ENCODE measurements at regions not wholly inside any gene's neighbourhood (a gene's known extent, or its start where the extent isn't known, plus 50 kb on each side); places are given as distances from the start of the nearest gene placed in this dataset.
"Not testable (repeated sequence)": the region's sequence is repeated elsewhere in the genome, so short reads cannot be mapped to it uniquely, and the experiment has no call there.

- Histone ChIP-seq H3K36me3 (ENCODE audit: control insufficient read depth, insufficient read depth, low read length, severe bottlenecking) (no peaks in the 10 kb centered on the region), H3K4me1 (ENCODE audit: control insufficient read depth, insufficient read depth, low read length) (no peaks in the 10 kb centered on the region), H3K9me3 (ENCODE audit: control insufficient read depth, low read length) (peaks cover 3% of the 10 kb centered on the region), H3K27me3 (replicated peaks; ENCODE audit: control insufficient read depth, insufficient read depth, low read length) (peaks cover 13% of the 10 kb centered on the region), H3K9ac (ENCODE audit: low read length) (no peak overlapping the region), H3K4me3 (ENCODE audit: low read length) (no peak overlapping the region)
- DNase-seq (ENCODE audit: low read depth): no peak
Observed at GRCh38 chr5:57002959-57003485, 51.1 kb upstream of the MIER3 start.

GRCh38 chr5:57003566-57003965 is 51.6 kb upstream of the MIER3 start:
- H3K4me3 ChIP-seq (ENCODE audit: low read length); H3K4me1 ChIP-seq (ENCODE audit: control insufficient read depth, insufficient read depth, low read length); H3K36me3 ChIP-seq (ENCODE audit: control insufficient read depth, insufficient read depth, low read length, severe bottlenecking); H3K9ac ChIP-seq (ENCODE audit: low read length); DNase-seq (ENCODE audit: low read depth); H3K9me3 ChIP-seq (ENCODE audit: control insufficient read depth, low read length): not testable (repeated sequence)
- peaks cover 13% of the 10 kb centered on the region for H3K27me3 ChIP-seq (replicated peaks; ENCODE audit: control insufficient read depth, insufficient read depth, low read length)

GRCh38 chr5:57004800-57005199 is 52.9 kb upstream of the MIER3 start:
- Histone ChIP-seq H3K9ac (ENCODE audit: low read length) (no peak overlapping the region), H3K27me3 (replicated peaks; ENCODE audit: control insufficient read depth, insufficient read depth, low read length) (peaks cover 13% of the 10 kb centered on the region), H3K9me3 (ENCODE audit: control insufficient read depth, low read length) (peaks cover 3% of the 10 kb centered on the region), H3K4me3 (ENCODE audit: low read length) (no peak overlapping the region), H3K36me3 (ENCODE audit: control insufficient read depth, insufficient read depth, low read length, severe bottlenecking) (no peaks in the 10 kb centered on the region), H3K4me1 (ENCODE audit: control insufficient read depth, insufficient read depth, low read length) (no peaks in the 10 kb centered on the region)
- DNase-seq (ENCODE audit: low read depth): no peak

- H3K4me3 ChIP-seq (ENCODE audit: low read length): no peak overlapping the region
- H3K9me3 ChIP-seq (ENCODE audit: control insufficient read depth, low read length): no peaks in the 10 kb centered on the region
- H3K27me3 ChIP-seq (replicated peaks; ENCODE audit: control insufficient read depth, insufficient read depth, low read length): peaks cover under 1% of the 10 kb centered on the region
- no peaks in the 10 kb centered on the region for H3K36me3 ChIP-seq (ENCODE audit: control insufficient read depth, insufficient read depth, low read length, severe bottlenecking)
- no peak overlapping the region for H3K9ac ChIP-seq (ENCODE audit: low read length)
- no peaks in the 10 kb centered on the region for H3K4me1 ChIP-seq (ENCODE audit: control insufficient read depth, insufficient read depth, low read length)
- DNase-seq (ENCODE audit: low read depth): no peak
Observed at GRCh38 chr5:57007344-57007743, 55.4 kb upstream of the MIER3 start.

DNA sequence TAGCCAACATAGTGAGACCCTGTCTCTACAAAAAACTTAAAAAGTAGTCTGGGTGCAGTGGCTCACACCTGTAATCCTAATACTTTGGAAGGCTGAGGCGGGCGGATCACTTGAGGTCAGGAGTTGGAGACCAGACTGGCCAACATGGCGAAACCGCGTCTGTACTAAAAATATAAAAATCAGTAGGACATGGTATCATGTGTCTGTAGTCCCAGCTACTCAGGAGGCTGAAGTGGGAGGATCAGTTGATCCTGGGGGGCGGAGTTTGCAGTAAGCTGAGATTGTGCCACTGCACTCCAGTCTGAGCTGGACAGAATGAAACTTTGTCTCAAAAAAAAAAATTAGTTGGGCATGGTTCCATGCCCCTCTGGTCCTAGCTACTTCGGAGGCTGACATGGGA is 57.9 kb upstream of the MIER3 start:
- Histone ChIP-seq H3K9ac (ENCODE audit: low read length) (no peak overlapping the region), H3K4me3 (ENCODE audit: low read length) (no peak overlapping the region), H3K36me3 (ENCODE audit: control insufficient read depth, insufficient read depth, low read length, severe bottlenecking) (no peaks in the 10 kb centered on the region), H3K9me3 (ENCODE audit: control insufficient read depth, low read length) (no peaks in the 10 kb centered on the region), H3K27me3 (replicated peaks; ENCODE audit: control insufficient read depth, insufficient read depth, low read length) (peaks cover 4% of the 10 kb centered on the region), H3K4me1 (ENCODE audit: control insufficient read depth, insufficient read depth, low read length) (no peaks in the 10 kb centered on the region)
- no peak for DNase-seq (ENCODE audit: low read depth)

- H3K9me3 ChIP-seq (ENCODE audit: control insufficient read depth, low read length): no peaks in the 10 kb centered on the region
- H3K4me3 ChIP-seq (ENCODE audit: low read length): no peak overlapping the region
- H3K36me3 ChIP-seq (ENCODE audit: control insufficient read depth, insufficient read depth, low read length, severe bottlenecking): no peaks in the 10 kb centered on the region
- peaks cover 4% of the 10 kb centered on the region for H3K27me3 ChIP-seq (replicated peaks; ENCODE audit: control insufficient read depth, insufficient read depth, low read length)
- DNase-seq (ENCODE audit: low read depth): no peak
- H3K9ac ChIP-seq (ENCODE audit: low read length): no peak overlapping the region
- no peaks in the 10 kb centered on the region for H3K4me1 ChIP-seq (ENCODE audit: control insufficient read depth, insufficient read depth, low read length)
Observed at GRCh38 chr5:57010786-57011185, 58.9 kb upstream of the MIER3 start.

DNA sequence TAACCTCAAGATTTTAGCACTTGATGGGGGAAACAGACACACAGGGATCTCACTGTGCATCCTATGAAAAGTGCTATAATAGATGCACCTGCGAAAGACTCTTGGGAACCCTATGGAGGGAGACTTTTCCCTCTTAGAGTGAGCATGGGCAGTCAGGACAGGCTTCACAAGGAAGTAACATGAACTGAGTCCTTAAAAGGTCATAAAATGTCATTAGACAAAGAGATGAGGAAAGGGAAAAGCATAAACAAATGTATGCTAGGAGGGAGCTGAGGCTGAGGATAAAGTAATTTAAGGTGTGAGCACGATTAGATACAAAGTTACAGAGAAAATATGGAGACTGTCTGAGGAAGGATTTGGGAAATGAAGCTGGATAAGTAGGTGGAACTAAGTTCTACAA is 60.6 kb upstream of the MIER3 start:
- Histone ChIP-seq H3K4me1 (ENCODE audit: control insufficient read depth, insufficient read depth, low read length) (no peaks in the 10 kb centered on the region), H3K27me3 (replicated peaks; ENCODE audit: control insufficient read depth, insufficient read depth, low read length) (peaks cover 4% of the 10 kb centered on the region), H3K4me3 (ENCODE audit: low read length) (no peak overlapping the region), H3K9ac (ENCODE audit: low read length) (no peak overlapping the region), H3K36me3 (ENCODE audit: control insufficient read depth, insufficient read depth, low read length, severe bottlenecking) (no peaks in the 10 kb centered on the region), H3K9me3 (ENCODE audit: control insufficient read depth, low read length) (no peaks in the 10 kb centered on the region)
- DNase-seq (ENCODE audit: low read depth): no peak

DNA sequence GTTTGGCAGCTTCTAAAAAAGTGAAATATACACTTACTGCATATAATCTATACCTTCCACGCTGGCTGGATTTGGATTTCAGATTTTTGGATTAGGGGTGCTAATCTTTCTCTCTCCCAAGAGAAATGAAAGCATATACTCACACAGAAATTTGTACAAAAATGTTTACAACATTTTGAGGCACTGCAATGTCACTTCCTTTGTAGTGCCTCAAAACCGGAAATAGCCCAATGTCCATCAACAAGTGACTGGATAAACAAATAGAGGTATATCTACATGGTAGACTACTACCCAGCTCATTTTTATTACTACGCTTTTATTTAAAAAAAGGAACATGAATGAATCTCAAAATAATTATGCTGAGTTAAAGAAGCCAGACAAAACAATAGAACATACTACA is 74.0 kb upstream of the MIER3 start:
- H3K4me3 ChIP-seq (ENCODE audit: low read length): no peak overlapping the region
- no peak overlapping the region for H3K9ac ChIP-seq (ENCODE audit: low read length)
- H3K36me3 ChIP-seq (ENCODE audit: control insufficient read depth, insufficient read depth, low read length, severe bottlenecking): no peaks in the 10 kb centered on the region
- H3K9me3 ChIP-seq (ENCODE audit: control insufficient read depth, low read length): no peaks in the 10 kb centered on the region
- no peaks in the 10 kb centered on the region for H3K27me3 ChIP-seq (replicated peaks; ENCODE audit: control insufficient read depth, insufficient read depth, low read length)
- H3K4me1 ChIP-seq (ENCODE audit: control insufficient read depth, insufficient read depth, low read length): no peaks in the 10 kb centered on the region
- no peak for DNase-seq (ENCODE audit: low read depth)

DNA sequence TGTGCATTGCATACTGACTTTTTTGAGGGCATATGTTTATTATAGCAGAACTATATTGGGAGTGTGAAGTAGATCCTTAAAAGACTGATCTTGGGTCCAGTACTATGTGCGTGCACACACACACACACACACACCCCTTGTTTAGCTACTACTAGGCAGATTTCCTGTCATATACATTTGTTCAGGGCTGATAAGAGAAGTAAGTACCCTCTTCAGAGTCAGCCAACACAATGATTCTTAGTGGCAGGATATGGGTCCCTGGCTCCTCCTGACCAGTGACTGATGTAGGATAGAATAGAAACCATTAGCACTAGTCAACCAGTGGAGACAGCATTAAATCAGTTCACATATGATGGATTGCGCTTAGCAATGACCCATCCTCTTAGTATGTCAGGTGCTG is 76.2 kb upstream of the MIER3 start:
- Histone ChIP-seq H3K9ac (ENCODE audit: low read length) (no peak overlapping the region), H3K9me3 (ENCODE audit: control insufficient read depth, low read length) (no peaks in the 10 kb centered on the region), H3K4me1 (ENCODE audit: control insufficient read depth, insufficient read depth, low read length) (no peaks in the 10 kb centered on the region), H3K36me3 (ENCODE audit: control insufficient read depth, insufficient read depth, low read length, severe bottlenecking) (no peaks in the 10 kb centered on the region), H3K4me3 (ENCODE audit: low read length) (no peak overlapping the region), H3K27me3 (replicated peaks; ENCODE audit: control insufficient read depth, insufficient read depth, low read length) (no peaks in the 10 kb centered on the region)
- no peak for DNase-seq (ENCODE audit: low read depth)

DNA sequence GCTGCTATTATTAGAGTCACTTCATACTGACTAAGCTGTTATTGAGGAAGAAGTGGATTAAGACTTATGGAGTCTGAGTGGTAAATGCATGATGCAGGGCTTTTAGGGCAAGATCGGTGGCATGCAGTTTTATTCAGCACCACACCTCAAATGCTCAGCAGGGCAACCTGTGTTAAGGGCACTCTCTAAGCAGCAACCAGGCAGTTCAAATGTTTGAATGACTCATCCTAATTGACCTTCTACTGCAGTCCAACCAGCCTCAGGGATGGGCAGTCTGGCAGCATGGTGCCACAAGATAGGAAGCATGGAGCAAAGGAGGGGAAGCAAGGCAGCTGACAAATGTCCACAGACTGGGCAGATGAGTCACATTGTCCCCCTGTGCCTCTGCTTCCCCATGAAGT is 80.2 kb upstream of the MIER3 start:
- Histone ChIP-seq H3K4me3 (ENCODE audit: low read length) (no peak overlapping the region), H3K9ac (ENCODE audit: low read length) (no peak overlapping the region), H3K36me3 (ENCODE audit: control insufficient read depth, insufficient read depth, low read length, severe bottlenecking) (no peaks in the 10 kb centered on the region), H3K27me3 (replicated peaks; ENCODE audit: control insufficient read depth, insufficient read depth, low read length) (no peaks in the 10 kb centered on the region), H3K4me1 (ENCODE audit: control insufficient read depth, insufficient read depth, low read length) (no peaks in the 10 kb centered on the region), H3K9me3 (ENCODE audit: control insufficient read depth, low read length) (no peaks in the 10 kb centered on the region)
- no peak for DNase-seq (ENCODE audit: low read depth)

- no peak overlapping the region for H3K9ac ChIP-seq (ENCODE audit: low read length)
- H3K4me1 ChIP-seq (ENCODE audit: control insufficient read depth, insufficient read depth, low read length): no peaks in the 10 kb centered on the region
- no peaks in the 10 kb centered on the region for H3K27me3 ChIP-seq (replicated peaks; ENCODE audit: control insufficient read depth, insufficient read depth, low read length)
- no peak for DNase-seq (ENCODE audit: low read depth)
- no peak overlapping the region for H3K4me3 ChIP-seq (ENCODE audit: low read length)
- H3K36me3 ChIP-seq (ENCODE audit: control insufficient read depth, insufficient read depth, low read length, severe bottlenecking): no peaks in the 10 kb centered on the region
- H3K9me3 ChIP-seq (ENCODE audit: control insufficient read depth, low read length): no peaks in the 10 kb centered on the region
Observed at GRCh38 chr5:57033103-57033502, 81.2 kb upstream of the MIER3 start.

DNA sequence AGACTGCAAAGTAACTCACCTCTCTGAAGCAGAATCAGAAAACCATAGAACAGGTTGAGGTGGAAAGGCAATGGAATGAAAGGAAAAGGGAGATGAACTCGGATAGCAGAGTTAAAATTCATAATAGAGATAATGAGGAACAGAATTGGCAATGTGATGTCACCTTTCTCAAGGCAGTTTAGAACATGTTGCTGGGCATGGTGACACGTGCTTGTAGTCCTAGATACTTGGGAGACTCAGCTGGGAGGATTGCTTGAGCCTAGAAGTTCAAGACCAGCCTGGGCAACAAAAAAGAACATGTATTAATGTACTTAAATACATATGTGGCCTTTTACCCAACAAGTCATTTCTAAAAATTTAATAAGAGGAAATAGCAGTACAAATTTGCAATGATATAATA is 81.6 kb upstream of the MIER3 start:
- no peak for DNase-seq (ENCODE audit: low read depth)
- no peaks in the 10 kb centered on the region for H3K4me1 ChIP-seq (ENCODE audit: control insufficient read depth, insufficient read depth, low read length)
- no peak overlapping the region for H3K4me3 ChIP-seq (ENCODE audit: low read length)
- no peaks in the 10 kb centered on the region for H3K27me3 ChIP-seq (replicated peaks; ENCODE audit: control insufficient read depth, insufficient read depth, low read length)
- no peaks in the 10 kb centered on the region for H3K9me3 ChIP-seq (ENCODE audit: control insufficient read depth, low read length)
- H3K36me3 ChIP-seq (ENCODE audit: control insufficient read depth, insufficient read depth, low read length, severe bottlenecking): no peaks in the 10 kb centered on the region
- no peak overlapping the region for H3K9ac ChIP-seq (ENCODE audit: low read length)
